HUES6 (cell line): ENCODE measurements at regions not wholly inside any gene's neighbourhood (a gene's known extent, or its start where the extent isn't known, plus 50 kb on each side); places are given as distances from the start of the nearest gene placed in this dataset.
"Not testable (repeated sequence)": the region's sequence is repeated elsewhere in the genome, so short reads cannot be mapped to it uniquely, and the experiment has no call there.

ENCODE experiments used
- H3K27ac ChIP-seq: 2 replicates; pipeline ENCODE4 v1.7.0; 2013; ENCODE audit warnings: low read depth, mild to moderate bottlenecking, low read length, inconsistent platforms
- H3K27me3 ChIP-seq: 2 replicates; pipeline ENCODE4 v1.6.1; 2013; ENCODE audit warnings: low read length; ENCODE audit not compliant: control insufficient read depth, insufficient read depth
- H3K36me3 ChIP-seq: 2 replicates; pipeline ENCODE4 v1.6.1; 2013; ENCODE audit warnings: low read length; ENCODE audit not compliant: control insufficient read depth, insufficient read depth
- H3K4me1 ChIP-seq: 2 replicates; pipeline ENCODE4 v1.6.1; 2013; ENCODE audit warnings: low read length; ENCODE audit not compliant: control insufficient read depth, insufficient read depth
- H3K4me3 ChIP-seq: 2 replicates; pipeline ENCODE4 v1.5.1; 2013; ENCODE audit warnings: low read depth, low read length
- H3K9ac ChIP-seq: one replicate; pipeline ENCODE4 v1.6.1; 2013; ENCODE audit warnings: mild to moderate bottlenecking, low read length
- H3K9me3 ChIP-seq: 2 replicates; pipeline ENCODE4 v1.6.1; 2013; ENCODE audit warnings: low read depth, low read length; ENCODE audit not compliant: control insufficient read depth, insufficient read depth

GRCh38 chr12:24678436-24678835, 270.5 kb downstream of the BCAT1 start:
- Histone ChIP-seq H3K36me3 (no peaks in the 10 kb centered on the region), H3K9me3 (peaks cover 6% of the 10 kb centered on the region; the same call in 1 of the 2 replicates), H3K27ac (no peak overlapping the region), H3K9ac (no peak overlapping the region), H3K27me3 (no peaks in the 10 kb centered on the region), H3K4me3 (no peak overlapping the region), H3K4me1 (peaks cover 7% of the 10 kb centered on the region)

DNA sequence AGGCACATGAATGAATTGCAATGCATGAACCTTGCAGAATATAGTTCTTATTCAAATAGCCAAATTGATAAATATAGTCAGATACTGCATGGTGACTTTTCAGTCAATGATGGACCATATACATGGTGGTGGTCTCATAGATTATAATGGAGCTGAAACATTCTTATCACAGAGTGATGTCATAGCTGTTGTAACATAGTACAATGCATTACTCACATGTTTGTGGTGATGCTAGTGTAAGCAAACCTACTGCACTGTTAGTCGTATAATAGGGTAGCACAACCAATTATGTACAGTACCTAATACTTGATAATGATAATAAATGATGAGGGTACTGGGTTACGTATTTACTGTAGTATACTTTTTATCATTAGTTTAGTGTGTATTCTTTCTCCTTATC, 280.3 kb downstream of the BCAT1 start:
- no peak overlapping the region for H3K9ac ChIP-seq
- H3K4me3 ChIP-seq: no peak overlapping the region

DNA sequence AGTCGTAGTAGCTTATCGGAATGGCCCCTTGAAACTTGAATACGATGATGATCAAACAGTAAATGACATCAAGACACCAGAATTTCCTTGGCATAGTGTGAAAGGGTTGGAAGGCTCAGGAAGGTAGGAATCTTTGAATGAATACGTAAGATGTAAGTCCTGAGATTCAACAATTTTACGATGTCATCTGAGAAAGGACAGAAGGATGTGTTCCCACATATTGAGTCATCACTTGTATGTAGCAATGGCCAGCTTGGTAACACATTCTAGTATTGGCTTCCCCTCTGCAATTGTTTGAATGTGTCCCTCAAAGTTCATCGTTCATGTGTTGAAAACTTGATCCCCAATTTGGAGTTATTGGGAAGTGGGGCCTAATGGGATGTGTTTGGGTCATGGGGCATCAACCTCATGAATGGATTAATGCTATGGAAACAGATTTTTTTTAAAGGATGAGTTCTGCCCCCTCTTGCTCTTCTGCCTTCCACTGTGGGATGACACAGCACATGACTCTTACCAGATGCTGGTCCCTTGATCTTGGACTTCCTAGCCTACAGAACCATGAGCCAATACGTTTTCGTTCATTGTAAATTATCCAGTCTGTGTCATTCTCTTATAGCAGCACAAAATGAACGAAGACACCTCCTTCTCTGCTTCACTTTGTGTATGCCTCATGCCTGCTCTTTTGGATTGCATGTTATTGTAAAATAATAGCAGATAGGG, 284.6 kb downstream of the BCAT1 start:
- no peak overlapping the region for H3K4me3 ChIP-seq
- H3K9ac ChIP-seq: no peak overlapping the region
- no peaks in the 10 kb centered on the region for H3K9me3 ChIP-seq
- H3K27me3 ChIP-seq: no peaks in the 10 kb centered on the region
- H3K4me1 ChIP-seq: no peaks in the 10 kb centered on the region
- H3K36me3 ChIP-seq: no peaks in the 10 kb centered on the region
- H3K27ac ChIP-seq: no peak overlapping the region

More for the DNA sequence above, 280.3 kb downstream of the BCAT1 start:
- H3K9me3 ChIP-seq: no peaks in the 10 kb centered on the region
- no peak overlapping the region for H3K27ac ChIP-seq
- H3K27me3 ChIP-seq: no peaks in the 10 kb centered on the region
- H3K36me3 ChIP-seq: no peaks in the 10 kb centered on the region
- H3K4me1 ChIP-seq: no peaks in the 10 kb centered on the region

- Histone ChIP-seq H3K4me3 (no peak overlapping the region), H3K27me3 (no peaks in the 10 kb centered on the region), H3K9me3 (no peaks in the 10 kb centered on the region), H3K9ac (no peak overlapping the region), H3K36me3 (no peaks in the 10 kb centered on the region), H3K27ac (no peak overlapping the region), H3K4me1 (no peaks in the 10 kb centered on the region)
Observed at GRCh38 chr12:24661657-24662096, 287.2 kb downstream of the BCAT1 start.

GRCh38 chr12:24659016-24659415, 289.9 kb downstream of the BCAT1 start:
- Histone ChIP-seq H3K27me3 (no peaks in the 10 kb centered on the region), H3K4me1 (no peaks in the 10 kb centered on the region), H3K36me3 (no peaks in the 10 kb centered on the region), H3K9ac (no peak overlapping the region), H3K9me3 (no peaks in the 10 kb centered on the region), H3K27ac (no peak overlapping the region), H3K4me3 (no peak overlapping the region)

DNA sequence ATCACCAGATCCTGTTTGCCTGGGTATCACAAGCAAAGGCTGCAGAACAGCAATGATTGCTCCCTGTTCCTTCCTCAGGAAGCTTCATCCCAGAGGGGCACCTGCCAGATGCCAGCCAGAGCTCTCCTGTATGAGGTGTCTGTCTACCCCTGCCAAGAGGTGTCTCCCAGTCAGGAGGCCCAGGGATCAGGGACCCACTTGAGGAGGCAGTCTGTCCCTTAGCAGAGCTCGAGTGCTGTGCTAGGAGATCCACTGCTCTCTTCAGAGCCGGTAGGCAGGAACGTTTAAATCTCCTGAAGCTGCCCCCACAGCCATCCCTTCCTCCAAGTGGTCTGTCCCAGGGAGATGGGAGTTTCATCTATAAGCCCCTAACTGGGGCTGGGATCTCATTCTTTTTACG, 294.6 kb downstream of the BCAT1 start:
- not testable (repeated sequence) for H3K27ac ChIP-seq, H3K4me1 ChIP-seq, H3K36me3 ChIP-seq, H3K9ac ChIP-seq, H3K9me3 ChIP-seq, H3K4me3 ChIP-seq, H3K27me3 ChIP-seq

DNA sequence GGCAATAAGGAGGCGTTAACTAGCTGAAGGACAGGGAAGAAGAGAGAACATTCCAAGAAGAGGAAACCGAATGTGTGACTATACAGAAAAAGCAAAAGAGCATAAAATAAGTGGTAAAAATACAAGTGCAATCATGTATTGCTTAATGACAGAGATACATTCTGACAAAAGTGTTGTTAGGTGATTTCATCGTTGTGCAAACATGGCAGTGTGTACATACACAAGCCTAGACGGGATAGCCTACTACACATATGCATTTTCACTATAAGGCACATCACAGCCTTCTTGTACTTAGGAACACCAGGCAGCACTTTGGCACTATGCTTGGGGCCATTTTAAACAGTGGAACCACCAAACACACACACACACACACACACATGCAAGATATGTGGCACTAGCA, 299.3 kb downstream of the BCAT1 start:
- Histone ChIP-seq H3K9ac (no peak overlapping the region), H3K27me3 (no peaks in the 10 kb centered on the region), H3K36me3 (no peaks in the 10 kb centered on the region), H3K27ac (no peak overlapping the region), H3K9me3 (no peaks in the 10 kb centered on the region), H3K4me1 (no peaks in the 10 kb centered on the region), H3K4me3 (no peak overlapping the region)

GRCh38 chr12:24649209-24649608, 299.7 kb downstream of the BCAT1 start:
- Histone ChIP-seq H3K4me1 (no peaks in the 10 kb centered on the region), H3K36me3 (no peaks in the 10 kb centered on the region), H3K27ac (no peak overlapping the region), H3K9ac (no peak overlapping the region), H3K9me3 (no peaks in the 10 kb centered on the region), H3K4me3 (no peak overlapping the region), H3K27me3 (no peaks in the 10 kb centered on the region)

- Histone ChIP-seq H3K9ac (no peak overlapping the region), H3K9me3 (no peaks in the 10 kb centered on the region), H3K27me3 (no peaks in the 10 kb centered on the region), H3K4me3 (no peak overlapping the region), H3K36me3 (no peaks in the 10 kb centered on the region), H3K27ac (no peak overlapping the region), H3K4me1 (no peaks in the 10 kb centered on the region)
Observed at GRCh38 chr12:24645254-24645653, 303.6 kb downstream of the BCAT1 start.

DNA sequence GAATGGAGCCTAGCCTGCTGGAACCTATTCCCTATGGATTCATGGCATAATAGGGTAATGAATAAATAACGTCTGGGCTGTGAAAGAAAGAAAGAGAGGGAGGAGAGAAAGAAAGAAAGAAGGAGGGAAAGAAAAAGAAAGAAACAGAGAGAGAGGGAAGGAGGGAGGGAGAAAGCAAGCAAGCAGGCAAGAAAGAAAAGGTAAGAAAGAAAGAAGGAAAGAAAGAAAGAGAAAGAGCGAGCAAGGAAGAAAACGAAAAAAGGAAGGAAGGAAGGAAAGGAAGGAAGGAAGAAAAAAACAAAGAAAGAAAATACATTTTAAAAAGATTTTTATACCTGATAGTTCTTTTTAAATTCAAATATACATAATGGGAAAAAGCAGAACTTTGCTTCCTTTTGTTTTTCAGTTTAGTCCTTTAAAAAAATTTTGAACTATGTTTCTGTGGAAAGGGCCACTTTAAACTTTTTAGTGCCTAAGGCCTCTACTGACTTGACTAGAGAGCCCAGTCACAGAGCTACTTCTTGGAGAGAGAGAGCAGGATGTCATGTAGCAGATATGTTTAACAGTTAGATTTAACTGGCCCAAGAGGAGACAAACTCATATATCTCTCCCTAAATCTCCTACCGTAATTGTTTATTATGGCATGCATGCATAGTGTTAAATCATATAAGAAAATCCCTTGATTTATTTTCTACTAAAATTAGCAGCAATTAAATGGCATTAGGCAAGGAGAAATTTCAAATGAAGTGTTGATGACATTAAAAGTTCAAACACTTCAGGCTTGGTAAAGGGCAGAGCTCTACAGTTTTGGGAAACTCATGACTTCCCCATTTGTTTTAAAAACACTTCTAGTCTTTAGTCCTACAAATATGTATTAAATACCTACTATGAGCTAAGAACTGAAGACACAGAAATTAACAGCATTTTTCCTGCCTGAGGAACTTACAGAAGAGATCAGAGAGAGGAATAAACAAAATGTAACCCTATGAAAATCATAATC, 305.5 kb downstream of the BCAT1 start:
- no peak overlapping the region for H3K4me3 ChIP-seq
- no peaks in the 10 kb centered on the region for H3K27me3 ChIP-seq

DNA sequence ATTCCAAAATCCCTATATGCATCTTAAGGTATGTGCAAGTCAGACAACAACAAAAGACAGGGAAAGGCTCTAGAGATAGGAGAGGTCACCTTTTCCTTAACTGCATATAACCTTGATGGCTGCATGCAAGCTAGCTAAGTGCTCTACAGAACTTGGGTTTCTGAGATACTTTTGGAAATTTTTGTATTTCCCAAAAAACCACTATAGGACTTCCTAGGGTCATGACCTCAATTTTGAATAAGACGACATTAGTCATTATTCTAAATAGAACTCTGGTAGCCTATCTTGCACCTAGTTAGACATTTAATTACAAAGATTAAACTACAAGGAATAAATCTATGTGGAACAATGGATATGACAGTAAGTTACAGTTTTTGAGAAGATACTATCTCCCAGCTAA, 309.3 kb downstream of the BCAT1 start:
- Histone ChIP-seq H3K27ac (no peak overlapping the region), H3K4me3 (no peak overlapping the region), H3K27me3 (no peaks in the 10 kb centered on the region), H3K4me1 (no peaks in the 10 kb centered on the region), H3K9ac (no peak overlapping the region), H3K36me3 (no peaks in the 10 kb centered on the region), H3K9me3 (no peaks in the 10 kb centered on the region)

More for the DNA sequence above, 305.5 kb downstream of the BCAT1 start:
- H3K9me3 ChIP-seq: no peaks in the 10 kb centered on the region
- no peak overlapping the region for H3K27ac ChIP-seq
- no peak overlapping the region for H3K9ac ChIP-seq
- no peaks in the 10 kb centered on the region for H3K36me3 ChIP-seq
- H3K4me1 ChIP-seq: no peaks in the 10 kb centered on the region
